HL-60 (cell line): ENCODE measurements at regions not wholly inside any gene's neighbourhood (a gene's known extent, or its start where the extent isn't known, plus 50 kb on each side); places are given as distances from the start of the nearest gene placed in this dataset.

Source experiments
- CTCF ChIP-seq: IDR thresholded peaks from one replicate; pipeline ENCODE4 v1.5.1; 2011; ENCODE audit warnings: low read length, control low read depth, inconsistent platforms; ENCODE audit not compliant: insufficient read depth
- POLR2AphosphoS5 ChIP-seq: IDR thresholded peaks from 2 replicates; pipeline ENCODE4 v1.6.1; 2012; ENCODE audit warnings: low read depth
- REST ChIP-seq: IDR thresholded peaks from 2 replicates; pipeline ENCODE4 v1.6.1; 2012; ENCODE audit warnings: low read depth; ENCODE audit not compliant: insufficient replicate concordance
- SPI1 ChIP-seq: IDR thresholded peaks from 2 replicates; pipeline ENCODE4 v1.6.1; 2012; ENCODE audit warnings: low read depth, mild to moderate bottlenecking, borderline replicate concordance

- TF ChIP-seq CTCF (no peak), REST (no peak), SPI1 (no peak), POLR2AphosphoS5 (no peak)
These were observed 154.3 kb downstream of the NXPE2 start for GRCh38 chr11:114832532-114833125.
